NT2/D1 (cell line): ENCODE measurements at regions not wholly inside any gene's neighbourhood (a gene's known extent, or its start where the extent isn't known, plus 50 kb on each side); places are given as distances from the start of the nearest gene placed in this dataset.

Source experiments
- SUZ12 ChIP-seq: IDR thresholded peaks from 2 replicates; pipeline ENCODE4 v1.6.1; 2011; ENCODE audit not compliant: insufficient read length, insufficient read depth; ENCODE audit errors: extremely low read depth
- YY1 ChIP-seq: IDR thresholded peaks from 2 replicates; pipeline ENCODE4 v1.6.1; 2011; ENCODE audit not compliant: insufficient read length, insufficient read depth

DNA sequence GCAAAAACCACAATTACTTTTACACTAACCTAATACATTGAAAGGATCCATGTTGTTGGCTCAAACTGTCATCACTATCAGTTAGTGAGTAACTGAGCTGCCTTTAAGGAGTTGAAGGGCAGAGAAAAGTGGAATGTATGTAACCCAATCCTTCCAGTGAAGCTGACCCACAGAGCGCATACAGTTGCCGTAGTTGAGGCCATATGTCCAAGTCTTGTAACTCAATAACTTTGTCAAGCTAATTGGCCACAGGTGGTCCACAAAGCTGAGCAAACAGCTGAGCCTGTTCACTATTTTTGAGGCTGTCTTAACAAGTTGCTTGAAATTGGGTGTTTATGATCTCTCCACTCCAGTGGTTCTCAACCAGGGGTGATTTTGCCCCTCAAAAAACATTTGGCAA lies 169.0 kb upstream of the SLC24A5 start:
- TF ChIP-seq YY1 (no peak), SUZ12 (no peak)
